Fibroblast of villous mesenchyme (primary cell): ENCODE measurements at regions not wholly inside any gene's neighbourhood (a gene's known extent, or its start where the extent isn't known, plus 50 kb on each side); places are given as distances from the start of the nearest gene placed in this dataset.

Experiments used
- DNase-seq: peaks from one replicate; pipeline ENCODE4 v3.0.0-alpha.2; 2010; ENCODE audit warnings: low read depth
- H3K4me3 ChIP-seq: 2 replicates; pipeline ENCODE4 v1.5.1; 2011; ENCODE audit warnings: low read depth, mild to moderate bottlenecking, low read length
- CTCF ChIP-seq: IDR thresholded peaks from 2 replicates; pipeline ENCODE4 v1.5.1; 2012; ENCODE audit warnings: low read depth, mild to moderate bottlenecking, low read length; ENCODE audit not compliant: insufficient read depth

- H3K4me3 ChIP-seq: no peak overlapping the region
- no peak for TF ChIP-seq CTCF
- DNase-seq: no peak
Measured at GRCh38 chr2:211181626-211182025, 625.2 kb downstream of the CPS1 start.

- no peak for DNase-seq
- no peak for TF ChIP-seq CTCF
- no peak overlapping the region for H3K4me3 ChIP-seq
Measured at GRCh38 chr2:211187602-211188001, 631.2 kb downstream of the CPS1 start.

GRCh38 chr2:211203986-211204385, 647.6 kb downstream of the CPS1 start:
- no peak overlapping the region for H3K4me3 ChIP-seq
- DNase-seq: no peak
- TF ChIP-seq CTCF: no peak

GRCh38 chr2:211204456-211204855, 648.1 kb downstream of the CPS1 start:
- DNase-seq: no peak
- H3K4me3 ChIP-seq: no peak overlapping the region
- no peak for TF ChIP-seq CTCF

GRCh38 chr2:211204902-211205301, 648.5 kb downstream of the CPS1 start:
- no peak overlapping the region for H3K4me3 ChIP-seq
- no peak for TF ChIP-seq CTCF
- DNase-seq: no peak

- DNase-seq: no peak
- H3K4me3 ChIP-seq: no peak overlapping the region
- TF ChIP-seq CTCF: no peak
Measured at GRCh38 chr2:211205358-211205757, 649.0 kb downstream of the CPS1 start.

GRCh38 chr2:211205836-211206235, 649.4 kb downstream of the CPS1 start:
- no peak overlapping the region for H3K4me3 ChIP-seq
- no peak for TF ChIP-seq CTCF
- DNase-seq: no peak
